HEK293 (cell line): ENCODE measurements at regions not wholly inside any gene's neighbourhood (a gene's known extent, or its start where the extent isn't known, plus 50 kb on each side); places are given as distances from the start of the nearest gene placed in this dataset.

Experiments used
- MEIS1 ChIP-seq: sonication (generic); formaldehyde crosslinking; IDR thresholded peaks from 2 replicates; pipeline ENCODE4 v1.8.1; 2022; ENCODE audit warnings: missing genetic modification reagents, mild to moderate bottlenecking, borderline replicate concordance
- YY1 ChIP-seq: fragments of 450-650 bp; formaldehyde crosslinking; IDR thresholded peaks from 2 replicates; pipeline ENCODE4 v1.5.1; 2018; ENCODE audit warnings: missing biosample characterization, missing genetic modification characterization
- ZNF114 ChIP-seq: fragments of 450-650 bp; formaldehyde crosslinking; IDR thresholded peaks from 2 replicates; pipeline ENCODE4 v1.5.0; 2017; ENCODE audit warnings: missing biosample characterization, missing genetic modification characterization
- ZNF133 ChIP-seq: fragments of 450-650 bp; formaldehyde crosslinking; IDR thresholded peaks from 2 replicates; pipeline ENCODE4 v1.5.1; 2016; ENCODE audit warnings: missing biosample characterization, missing genetic modification characterization
- ZNF24 ChIP-seq: fragments of 450-650 bp; formaldehyde crosslinking; IDR thresholded peaks from 2 replicates; pipeline ENCODE4 v1.5.1; 2016; ENCODE audit warnings: missing biosample characterization, missing genetic modification characterization
- ZNF274 ChIP-seq, 2 experiments: fragments of 200-500 bp in 1 of 2; fragments of 450-650 bp in 1 of 2; sonication (Bioruptor generic) in 1 of 2; formaldehyde crosslinking in 1 of 2; IDR thresholded peaks; 2 replicates each; pipeline versions ENCODE4 v1.5.1 to v1.6.1; 2014 to 2016; ENCODE audit warnings: borderline replicate concordance in 1 of 2, inconsistent platforms in 1 of 2, low read length in 1 of 2, missing biosample characterization in 1 of 2, missing genetic modification characterization in 1 of 2
- ZNF501 ChIP-seq: fragments of 450-650 bp; formaldehyde crosslinking; IDR thresholded peaks from 2 replicates; pipeline ENCODE4 v1.5.1; 2016; ENCODE audit warnings: missing biosample characterization, missing genetic modification characterization
- ZNF514 ChIP-seq: fragments of 450-650 bp; formaldehyde crosslinking; IDR thresholded peaks from 2 replicates; pipeline ENCODE4 v1.5.1; 2016; ENCODE audit warnings: missing biosample characterization, missing genetic modification characterization
- ZNF544 ChIP-seq: fragments of 450-650 bp; formaldehyde crosslinking; IDR thresholded peaks from 2 replicates; pipeline ENCODE4 v1.5.0; 2017; ENCODE audit warnings: missing biosample characterization, missing genetic modification characterization
- TF ChIP-seq, protein P1 (sequence below): fragments of 450-650 bp; formaldehyde crosslinking; IDR thresholded peaks from 2 replicates; pipeline ENCODE4 v1.5.1; 2016; ENCODE audit warnings: missing biosample characterization, missing genetic modification characterization
- TF ChIP-seq, protein P2 (sequence below): fragments of 450-650 bp; formaldehyde crosslinking; IDR thresholded peaks from 2 replicates; pipeline ENCODE4 v1.5.1; 2016; ENCODE audit warnings: missing biosample characterization, missing genetic modification characterization

DNA sequence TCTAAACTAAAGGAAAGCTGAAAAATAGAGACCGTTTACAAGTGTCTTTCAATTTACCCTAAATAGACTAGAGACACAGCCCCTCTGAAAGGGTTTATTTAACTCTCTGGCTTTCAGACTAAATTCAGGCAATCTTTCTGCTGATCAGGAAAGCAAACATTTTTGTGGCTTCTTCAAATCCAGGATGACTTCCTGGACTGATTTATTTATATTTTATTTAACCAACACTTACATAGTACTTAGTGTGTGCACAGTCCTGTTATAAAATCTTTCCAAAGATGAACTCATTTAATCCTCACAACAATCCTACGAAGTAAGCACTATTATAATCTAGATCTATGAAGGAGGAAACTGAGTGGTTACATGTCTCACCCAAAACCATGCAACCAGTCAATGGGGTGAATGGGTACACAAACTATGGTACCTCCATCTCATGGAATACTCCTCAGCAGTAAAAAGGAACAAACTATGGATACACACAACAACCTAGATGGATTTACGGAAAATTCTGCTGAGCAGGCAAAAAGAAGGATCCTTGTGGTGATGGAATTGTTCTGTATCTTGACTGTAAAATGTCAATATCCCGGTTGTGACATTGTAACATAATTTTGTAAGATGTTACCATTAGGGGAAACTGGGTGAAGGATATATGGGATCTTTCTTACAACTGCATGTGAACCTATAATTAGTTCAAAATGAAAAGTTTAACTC lies 64.1 kb upstream of the MAMLD1 start:
- TF ChIP-seq, protein P1, sequence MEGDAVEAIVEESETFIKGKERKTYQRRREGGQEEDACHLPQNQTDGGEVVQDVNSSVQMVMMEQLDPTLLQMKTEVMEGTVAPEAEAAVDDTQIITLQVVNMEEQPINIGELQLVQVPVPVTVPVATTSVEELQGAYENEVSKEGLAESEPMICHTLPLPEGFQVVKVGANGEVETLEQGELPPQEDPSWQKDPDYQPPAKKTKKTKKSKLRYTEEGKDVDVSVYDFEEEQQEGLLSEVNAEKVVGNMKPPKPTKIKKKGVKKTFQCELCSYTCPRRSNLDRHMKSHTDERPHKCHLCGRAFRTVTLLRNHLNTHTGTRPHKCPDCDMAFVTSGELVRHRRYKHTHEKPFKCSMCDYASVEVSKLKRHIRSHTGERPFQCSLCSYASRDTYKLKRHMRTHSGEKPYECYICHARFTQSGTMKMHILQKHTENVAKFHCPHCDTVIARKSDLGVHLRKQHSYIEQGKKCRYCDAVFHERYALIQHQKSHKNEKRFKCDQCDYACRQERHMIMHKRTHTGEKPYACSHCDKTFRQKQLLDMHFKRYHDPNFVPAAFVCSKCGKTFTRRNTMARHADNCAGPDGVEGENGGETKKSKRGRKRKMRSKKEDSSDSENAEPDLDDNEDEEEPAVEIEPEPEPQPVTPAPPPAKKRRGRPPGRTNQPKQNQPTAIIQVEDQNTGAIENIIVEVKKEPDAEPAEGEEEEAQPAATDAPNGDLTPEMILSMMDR = no peak
- TF ChIP-seq ZNF501 (tag by site-specific recombination) = no peak
- TF ChIP-seq ZNF133 (tag by site-specific recombination) = no peak
- TF ChIP-seq MEIS1 (CRISPR knock-in tag) = no peak
- no peak for TF ChIP-seq ZNF274 (IDR thresholded peaks at IDR 0.05; ENCODE audit: low read length)
- no peak for TF ChIP-seq ZNF274 (tag by site-specific recombination; IDR thresholded peaks at IDR 0.05; ENCODE audit: borderline replicate concordance)
- TF ChIP-seq ZNF24 (tag by site-specific recombination) = no peak
- TF ChIP-seq ZNF514 (tag by site-specific recombination) = no peak
- no peak for TF ChIP-seq YY1 (tag by site-specific recombination)
- TF ChIP-seq ZNF544 (tag by site-specific recombination) = no peak
- no peak for TF ChIP-seq ZNF114 (tag by site-specific recombination)
- TF ChIP-seq, protein P2, sequence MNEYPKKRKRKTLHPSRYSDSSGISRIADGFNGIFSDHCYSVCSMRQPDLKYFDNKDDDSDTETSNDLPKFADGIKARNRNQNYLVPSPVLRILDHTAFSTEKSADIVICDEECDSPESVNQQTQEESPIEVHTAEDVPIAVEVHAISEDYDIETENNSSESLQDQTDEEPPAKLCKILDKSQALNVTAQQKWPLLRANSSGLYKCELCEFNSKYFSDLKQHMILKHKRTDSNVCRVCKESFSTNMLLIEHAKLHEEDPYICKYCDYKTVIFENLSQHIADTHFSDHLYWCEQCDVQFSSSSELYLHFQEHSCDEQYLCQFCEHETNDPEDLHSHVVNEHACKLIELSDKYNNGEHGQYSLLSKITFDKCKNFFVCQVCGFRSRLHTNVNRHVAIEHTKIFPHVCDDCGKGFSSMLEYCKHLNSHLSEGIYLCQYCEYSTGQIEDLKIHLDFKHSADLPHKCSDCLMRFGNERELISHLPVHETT (tag by site-specific recombination) = no peak
